Kidney epithelial cell (primary cell): ENCODE measurements at regions not wholly inside any gene's neighbourhood (a gene's known extent, or its start where the extent isn't known, plus 50 kb on each side); places are given as distances from the start of the nearest gene placed in this dataset.

Source experiments
- DNase-seq: peaks from one replicate; pipeline ENCODE4 v3.0.0-alpha.2; 2010; ENCODE audit warnings: low read depth
- H3K27me3 ChIP-seq: 2 replicates; pipeline ENCODE4 v1.6.0; 2011; ENCODE audit warnings: low read length; ENCODE audit not compliant: control insufficient read depth, insufficient read depth
- H3K36me3 ChIP-seq: 2 replicates; pipeline ENCODE4 v1.5.1; 2011; ENCODE audit warnings: low read length; ENCODE audit not compliant: control insufficient read depth, insufficient read depth
- H3K4me3 ChIP-seq: 2 replicates; pipeline ENCODE4 v1.5.1; 2011; ENCODE audit warnings: low read depth, mild to moderate bottlenecking, control low read depth, low read length
- CTCF ChIP-seq: IDR thresholded peaks from 2 replicates; pipeline ENCODE4 v1.5.1; 2011; ENCODE audit warnings: mild to moderate bottlenecking, moderate library complexity, low read length, control low read depth, inconsistent platforms; ENCODE audit not compliant: insufficient read depth, poor library complexity, severe bottlenecking

GRCh38 chr13:26463296-26463695 is 94.2 kb upstream of the WASF3 start:
- TF ChIP-seq CTCF, result no peak
- no peak for DNase-seq
- no peaks in the 10 kb centered on the region for H3K27me3 ChIP-seq
- no peaks in the 10 kb centered on the region for H3K36me3 ChIP-seq
- H3K4me3 ChIP-seq, result no peak overlapping the region

GRCh38 chr13:26463848-26464247 is 93.6 kb upstream of the WASF3 start:
- Histone ChIP-seq H3K4me3 (no peak overlapping the region), H3K27me3 (no peaks in the 10 kb centered on the region), H3K36me3 (no peaks in the 10 kb centered on the region)
- TF ChIP-seq CTCF, result no peak
- DNase-seq, result no peak

- no peak overlapping the region for H3K4me3 ChIP-seq
- H3K27me3 ChIP-seq, result no peaks in the 10 kb centered on the region
- no peak for TF ChIP-seq CTCF
- no peak for DNase-seq
- H3K36me3 ChIP-seq, result no peaks in the 10 kb centered on the region
Measured at GRCh38 chr13:26465514-26465913, 92.0 kb upstream of the WASF3 start.

- H3K4me3 ChIP-seq, result no peak overlapping the region
- H3K36me3 ChIP-seq, result no peaks in the 10 kb centered on the region
- no peak for TF ChIP-seq CTCF
- no peak for DNase-seq
- no peaks in the 10 kb centered on the region for H3K27me3 ChIP-seq
Measured at GRCh38 chr13:26465954-26466353, 91.5 kb upstream of the WASF3 start.

- no peak for TF ChIP-seq CTCF
- H3K4me3 ChIP-seq, result no peak overlapping the region
- H3K27me3 ChIP-seq, result no peaks in the 10 kb centered on the region
- H3K36me3 ChIP-seq, result no peaks in the 10 kb centered on the region
- DNase-seq, result no peak
Measured at GRCh38 chr13:26468265-26468801, 89.2 kb upstream of the WASF3 start.

- no peaks in the 10 kb centered on the region for H3K27me3 ChIP-seq
- TF ChIP-seq CTCF, result no peak
- H3K36me3 ChIP-seq, result no peaks in the 10 kb centered on the region
- no peak overlapping the region for H3K4me3 ChIP-seq
- DNase-seq, result no peak
Measured at GRCh38 chr13:26469602-26470001, 87.9 kb upstream of the WASF3 start.
